ENCODE measurements at regions not wholly inside any gene's neighbourhood (a gene's known extent, or its start where the extent isn't known, plus 50 kb on each side); places are given as distances from the start of the nearest gene placed in this dataset.

- Histone ChIP-seq H3K27me3 (ENCODE audit: control insufficient read depth, insufficient read depth, low read length) (no peaks in the 10 kb centered on the region), H4K20me1 (ENCODE audit: control insufficient read depth, extremely low read depth, insufficient read depth, low read length) (no peaks in the 10 kb centered on the region), H3K4me2 (ENCODE audit: extremely low read depth, insufficient read depth, low read length) (no peak overlapping the region), H3K36me3 (ENCODE audit: control insufficient read depth, insufficient read depth, low read length) (no peaks in the 10 kb centered on the region), H3K79me2 (ENCODE audit: control insufficient read depth, insufficient read depth, low read length) (no peaks in the 10 kb centered on the region), H3K4me3 (replicated peaks in 1 of 4; ENCODE audit: control extremely low read depth in 1 of 4, insufficient read depth in 1 of 4, low read depth in 3 of 4, low read length in 4 of 4) (no peak overlapping the region), H3K4me1 (ENCODE audit: control insufficient read depth, extremely low read depth, insufficient read depth, low read length) (no peaks in the 10 kb centered on the region), H3K9ac (ENCODE audit: insufficient read depth, low read length) (no peak overlapping the region), H2AFZ (ENCODE audit: low read length) (no peak overlapping the region), H3K9me3 (ENCODE audit: control insufficient read depth, insufficient read depth, low read depth, low read length) (no peaks in the 10 kb centered on the region), H3K27ac (ENCODE audit: insufficient read depth, low read length) (no peak overlapping the region)
- DNase-seq (ENCODE audit: low read depth in 2 of 2), result no peak
- TF ChIP-seq EZH2 (IDR thresholded peaks at IDR 0.05; ENCODE audit: low read length, missing control alignments) (no peak), CTCF (conservative IDR thresholded peaks at IDR 0.05 in 1 of 2, IDR thresholded peaks at IDR 0.05 in 1 of 2; ENCODE audit: low read depth in 1 of 2, low read length in 2 of 2) (no peak)
Measured at GRCh38 chr5:114634517-114634916, 272.6 kb downstream of the KCNN2 start.

GRCh38 chr5:114612406-114612805 lies 250.5 kb downstream of the KCNN2 start:
- no peaks in the 10 kb centered on the region for H3K4me1 ChIP-seq (ENCODE audit: control insufficient read depth, extremely low read depth, insufficient read depth, low read length)
- H3K4me3 ChIP-seq (replicated peaks in 1 of 4; ENCODE audit: control extremely low read depth in 1 of 4, insufficient read depth in 1 of 4, low read depth in 3 of 4, low read length in 4 of 4), result no peak overlapping the region
- H3K9ac ChIP-seq (ENCODE audit: insufficient read depth, low read length), result no peak overlapping the region
- H2AFZ ChIP-seq (ENCODE audit: low read length), result no peak overlapping the region
- TF ChIP-seq EZH2 (IDR thresholded peaks at IDR 0.05; ENCODE audit: low read length, missing control alignments) (no peak), CTCF (conservative IDR thresholded peaks at IDR 0.05 in 1 of 2, IDR thresholded peaks at IDR 0.05 in 1 of 2; ENCODE audit: low read depth in 1 of 2, low read length in 2 of 2) (no peak)
- no peaks in the 10 kb centered on the region for H3K79me2 ChIP-seq (ENCODE audit: control insufficient read depth, insufficient read depth, low read length)
- DNase-seq (ENCODE audit: low read depth in 2 of 2), result no peak
- no peak overlapping the region for H3K27ac ChIP-seq (ENCODE audit: insufficient read depth, low read length)
- no peaks in the 10 kb centered on the region for H3K36me3 ChIP-seq (ENCODE audit: control insufficient read depth, insufficient read depth, low read length)
- no peaks in the 10 kb centered on the region for H3K27me3 ChIP-seq (ENCODE audit: control insufficient read depth, insufficient read depth, low read length)
- no peaks in the 10 kb centered on the region for H4K20me1 ChIP-seq (ENCODE audit: control insufficient read depth, extremely low read depth, insufficient read depth, low read length)
- no peak overlapping the region for H3K4me2 ChIP-seq (ENCODE audit: extremely low read depth, insufficient read depth, low read length)
- no peaks in the 10 kb centered on the region for H3K9me3 ChIP-seq (ENCODE audit: control insufficient read depth, insufficient read depth, low read depth, low read length)

- no peak for DNase-seq (ENCODE audit: low read depth in 2 of 2)
- Histone ChIP-seq H3K4me2 (ENCODE audit: extremely low read depth, insufficient read depth, low read length) (no peak overlapping the region), H4K20me1 (ENCODE audit: control insufficient read depth, extremely low read depth, insufficient read depth, low read length) (no peaks in the 10 kb centered on the region), H3K27ac (ENCODE audit: insufficient read depth, low read length) (no peak overlapping the region), H3K9me3 (ENCODE audit: control insufficient read depth, insufficient read depth, low read depth, low read length) (no peaks in the 10 kb centered on the region), H3K36me3 (ENCODE audit: control insufficient read depth, insufficient read depth, low read length) (no peaks in the 10 kb centered on the region), H3K27me3 (ENCODE audit: control insufficient read depth, insufficient read depth, low read length) (no peaks in the 10 kb centered on the region), H3K4me3 (replicated peaks in 1 of 4; ENCODE audit: control extremely low read depth in 1 of 4, insufficient read depth in 1 of 4, low read depth in 3 of 4, low read length in 4 of 4) (no peak overlapping the region), H2AFZ (ENCODE audit: low read length) (no peak overlapping the region), H3K79me2 (ENCODE audit: control insufficient read depth, insufficient read depth, low read length) (no peaks in the 10 kb centered on the region), H3K9ac (ENCODE audit: insufficient read depth, low read length) (no peak overlapping the region), H3K4me1 (ENCODE audit: control insufficient read depth, extremely low read depth, insufficient read depth, low read length) (no peaks in the 10 kb centered on the region)
- no peak for TF ChIP-seq CTCF (conservative IDR thresholded peaks at IDR 0.05 in 1 of 2, IDR thresholded peaks at IDR 0.05 in 1 of 2; ENCODE audit: low read depth in 1 of 2, low read length in 2 of 2)
- no peak for TF ChIP-seq EZH2 (IDR thresholded peaks at IDR 0.05; ENCODE audit: low read length, missing control alignments)
Measured at GRCh38 chr5:114581136-114581535, 219.3 kb downstream of the KCNN2 start.

Measured in fibroblast of lung (primary cell).